ENCODE measurements at regions not wholly inside any gene's neighbourhood (a gene's known extent, or its start where the extent isn't known, plus 50 kb on each side); places are given as distances from the start of the nearest gene placed in this dataset.

DNA sequence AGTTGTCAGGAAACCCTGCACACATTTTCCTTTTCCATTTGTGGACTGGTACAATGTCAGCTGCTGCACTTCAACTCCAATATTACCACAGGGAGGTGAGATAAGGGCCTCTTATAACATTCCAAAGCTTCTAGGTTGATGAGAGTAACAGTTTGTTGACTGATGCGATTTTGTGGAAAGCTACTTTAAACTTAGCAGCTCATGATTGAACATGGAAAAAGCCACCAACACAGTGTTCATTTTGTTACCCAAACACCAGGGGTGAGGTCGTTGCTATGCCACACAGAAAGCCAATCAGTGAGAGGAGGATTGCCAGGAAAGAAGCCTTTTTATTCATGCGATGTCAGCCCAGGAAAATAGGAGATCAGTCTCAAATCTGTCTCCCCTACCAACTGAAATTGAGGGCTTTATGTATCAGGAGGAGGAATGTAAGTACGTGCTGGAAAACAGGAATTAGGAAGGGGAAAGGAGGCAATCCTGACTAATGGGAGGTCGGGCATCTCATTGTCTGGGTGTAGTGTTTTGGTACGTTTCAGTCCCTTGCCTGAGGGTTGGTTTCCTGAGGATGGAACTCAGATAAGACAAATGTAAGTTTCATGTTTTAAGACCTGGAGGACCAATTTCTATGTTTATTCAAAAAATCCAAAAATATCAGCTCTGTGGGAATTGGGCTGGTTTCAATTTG, 92.7 kb upstream of the PLEKHA5 start:
- H3K27ac ChIP-seq, result no peak overlapping the region

DNA sequence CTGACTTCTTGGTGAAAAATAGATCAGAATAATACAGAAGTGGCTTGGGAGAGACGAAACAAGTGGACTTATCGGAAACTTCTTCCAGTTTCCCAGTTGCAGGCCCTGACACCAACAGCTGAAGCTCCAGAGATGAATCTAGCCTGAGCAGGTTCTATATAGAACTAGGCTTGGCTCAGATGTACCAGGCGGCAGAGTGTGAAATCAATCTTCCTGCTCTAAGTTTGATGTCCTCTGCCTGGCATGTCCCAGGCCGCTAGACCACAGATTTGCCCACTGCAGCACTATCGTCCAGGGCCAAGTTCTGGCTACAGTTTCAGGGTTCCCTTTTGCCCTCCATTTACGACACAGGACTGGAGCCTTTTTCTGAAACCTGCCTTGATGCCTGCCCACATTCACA, 91.3 kb upstream of the PLEKHA5 start:
- H3K27ac ChIP-seq, result no peak overlapping the region
- no peak for TF ChIP-seq ZFX (IDR thresholded peaks at IDR 0.05)
- TF ChIP-seq, protein P1, sequence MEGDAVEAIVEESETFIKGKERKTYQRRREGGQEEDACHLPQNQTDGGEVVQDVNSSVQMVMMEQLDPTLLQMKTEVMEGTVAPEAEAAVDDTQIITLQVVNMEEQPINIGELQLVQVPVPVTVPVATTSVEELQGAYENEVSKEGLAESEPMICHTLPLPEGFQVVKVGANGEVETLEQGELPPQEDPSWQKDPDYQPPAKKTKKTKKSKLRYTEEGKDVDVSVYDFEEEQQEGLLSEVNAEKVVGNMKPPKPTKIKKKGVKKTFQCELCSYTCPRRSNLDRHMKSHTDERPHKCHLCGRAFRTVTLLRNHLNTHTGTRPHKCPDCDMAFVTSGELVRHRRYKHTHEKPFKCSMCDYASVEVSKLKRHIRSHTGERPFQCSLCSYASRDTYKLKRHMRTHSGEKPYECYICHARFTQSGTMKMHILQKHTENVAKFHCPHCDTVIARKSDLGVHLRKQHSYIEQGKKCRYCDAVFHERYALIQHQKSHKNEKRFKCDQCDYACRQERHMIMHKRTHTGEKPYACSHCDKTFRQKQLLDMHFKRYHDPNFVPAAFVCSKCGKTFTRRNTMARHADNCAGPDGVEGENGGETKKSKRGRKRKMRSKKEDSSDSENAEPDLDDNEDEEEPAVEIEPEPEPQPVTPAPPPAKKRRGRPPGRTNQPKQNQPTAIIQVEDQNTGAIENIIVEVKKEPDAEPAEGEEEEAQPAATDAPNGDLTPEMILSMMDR (conservative IDR thresholded peaks at IDR 0.05), result no peak

More for the DNA sequence above, 92.7 kb upstream of the PLEKHA5 start:
- TF ChIP-seq ZFX (IDR thresholded peaks at IDR 0.05), result no peak
- TF ChIP-seq, protein P1 (conservative IDR thresholded peaks at IDR 0.05), result no peak

- TF ChIP-seq, protein P1 (conservative IDR thresholded peaks at IDR 0.05), result no peak
- TF ChIP-seq ZFX (IDR thresholded peaks at IDR 0.05), result no peak
- H3K27ac ChIP-seq, result no peak overlapping the region
Measured at GRCh38 chr12:19039515-19039914, 90.0 kb upstream of the PLEKHA5 start.

DNA sequence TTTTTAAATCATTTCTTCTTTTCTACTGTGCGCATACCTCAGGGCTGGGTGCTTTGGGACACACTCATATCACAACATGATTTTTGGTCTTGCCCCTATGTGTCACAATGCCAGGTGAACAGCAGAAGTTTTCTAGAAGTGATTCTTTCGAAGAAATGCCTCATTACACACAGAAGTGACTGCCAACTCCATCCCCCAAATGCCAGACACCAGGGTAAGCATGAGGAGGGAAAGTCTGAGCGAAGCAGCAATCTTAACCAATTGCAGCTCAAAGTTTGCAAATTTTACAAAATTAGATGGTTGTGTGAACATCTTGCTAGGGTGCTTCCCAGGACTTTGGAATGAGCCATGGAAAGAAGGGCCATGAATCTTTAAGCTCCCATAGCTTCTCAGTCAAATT, 87.3 kb upstream of the PLEKHA5 start:
- no peak overlapping the region for H3K27ac ChIP-seq
- TF ChIP-seq, protein P1 (conservative IDR thresholded peaks at IDR 0.05), result no peak
- TF ChIP-seq ZFX (IDR thresholded peaks at IDR 0.05), result no peak

DNA sequence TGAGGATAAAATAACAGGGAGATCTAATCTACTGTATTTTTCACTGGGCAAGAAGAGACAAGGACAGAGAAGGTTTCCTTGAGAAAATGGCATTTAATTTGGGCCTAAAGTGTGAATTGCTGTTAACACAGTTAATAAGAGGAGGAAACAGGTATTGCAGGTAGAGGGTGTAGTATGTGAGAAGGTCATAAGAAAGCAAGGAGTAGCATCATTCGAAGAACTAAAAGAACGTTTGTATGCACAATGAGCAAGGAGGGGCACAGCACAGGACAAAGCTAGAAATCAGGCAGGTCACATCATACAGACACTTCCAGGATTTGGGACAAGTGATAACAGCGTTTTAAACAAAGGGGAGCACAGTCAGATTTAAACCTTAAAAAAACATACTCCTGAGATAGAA, 85.1 kb upstream of the PLEKHA5 start:
- H3K27ac ChIP-seq, result no peak overlapping the region
- TF ChIP-seq, protein P1 (conservative IDR thresholded peaks at IDR 0.05), result no peak
- no peak for TF ChIP-seq ZFX (IDR thresholded peaks at IDR 0.05)

DNA sequence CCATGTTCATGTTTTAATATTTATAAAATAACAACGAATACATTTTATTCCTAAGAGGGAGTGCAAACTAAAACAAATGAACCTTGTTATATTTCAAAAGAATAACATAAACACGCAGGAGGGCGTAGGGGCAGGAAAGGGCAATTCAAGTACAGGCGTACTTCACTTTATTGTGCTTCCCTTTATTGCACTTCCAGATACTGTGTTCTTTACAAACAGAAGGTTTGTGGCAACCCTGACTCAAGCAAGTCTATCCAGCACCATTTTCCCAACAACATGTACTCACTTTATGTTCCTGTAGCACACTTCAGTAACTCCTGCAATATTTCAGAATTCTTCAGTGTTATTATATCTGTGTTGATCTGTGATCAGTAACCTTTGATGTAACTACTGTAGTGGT, 84.6 kb upstream of the PLEKHA5 start:
- no peak overlapping the region for H3K27ac ChIP-seq
- TF ChIP-seq, protein P1 (conservative IDR thresholded peaks at IDR 0.05), result no peak
- TF ChIP-seq ZFX (IDR thresholded peaks at IDR 0.05), result no peak

- TF ChIP-seq, protein P1 (conservative IDR thresholded peaks at IDR 0.05), result no peak
- no peak for TF ChIP-seq ZFX (IDR thresholded peaks at IDR 0.05)
- H3K27ac ChIP-seq, result no peak overlapping the region
Measured at GRCh38 chr12:19045426-19045825, 84.1 kb upstream of the PLEKHA5 start.

Measured in C4-2B (cell line).